ENCODE measurements at regions not wholly inside any gene's neighbourhood (a gene's known extent, or its start where the extent isn't known, plus 50 kb on each side); places are given as distances from the start of the nearest gene placed in this dataset.

GRCh38 chr5:18159331-18159730, 525.1 kb downstream of the TAF11L14 start:
- no peak for TF ChIP-seq POLR2A (IDR thresholded peaks at IDR 0.05)
- TF ChIP-seq CTCF (IDR thresholded peaks at IDR 0.05 in 4 of 5, conservative IDR thresholded peaks at IDR 0.05 in 1 of 5), result no peak
- no peaks in the 10 kb centered on the region for H3K36me3 ChIP-seq
- H3K4me3 ChIP-seq, result no peak overlapping the region
- H3K4me1 ChIP-seq, result no peaks in the 10 kb centered on the region
- no peaks in the 10 kb centered on the region for H3K9me3 ChIP-seq
- H3K27me3 ChIP-seq, result no peaks in the 10 kb centered on the region
- no peak for ATAC-seq
- intact Hi-C loops (cut with DNase I; ENCODE audit: low total_unique reads), result no loop called here
- no peak for DNase-seq
- no peak overlapping the region for H3K27ac ChIP-seq
- in situ Hi-C loops (cut with MboI; ENCODE audit: low sequenced_read_pairs in 4 of 4), result no loop called here

- in situ Hi-C loops (cut with MboI; ENCODE audit: low sequenced_read_pairs in 4 of 4), result no loop called here
- no peak for DNase-seq
- Histone ChIP-seq H3K36me3 (no peaks in the 10 kb centered on the region), H3K27ac (no peak overlapping the region), H3K27me3 (no peaks in the 10 kb centered on the region), H3K4me3 (no peak overlapping the region), H3K9me3 (no peaks in the 10 kb centered on the region), H3K4me1 (no peaks in the 10 kb centered on the region)
- TF ChIP-seq CTCF (IDR thresholded peaks at IDR 0.05 in 4 of 5, conservative IDR thresholded peaks at IDR 0.05 in 1 of 5) (no peak), POLR2A (IDR thresholded peaks at IDR 0.05) (no peak)
- intact Hi-C loops (cut with DNase I; ENCODE audit: low total_unique reads), result no loop called here
- no peak for ATAC-seq
Observed at GRCh38 chr5:18171684-18172083, 537.4 kb downstream of the TAF11L14 start.

GRCh38 chr5:18179579-18179978, 545.3 kb downstream of the TAF11L14 start:
- H3K4me1 ChIP-seq, result no peaks in the 10 kb centered on the region
- in situ Hi-C loops (cut with MboI; ENCODE audit: low sequenced_read_pairs in 4 of 4), result no loop called here
- H3K27ac ChIP-seq, result no peak overlapping the region
- intact Hi-C loops (cut with DNase I; ENCODE audit: low total_unique reads), result no loop called here
- no peak for DNase-seq
- H3K9me3 ChIP-seq, result no peaks in the 10 kb centered on the region
- TF ChIP-seq CTCF (IDR thresholded peaks at IDR 0.05 in 4 of 5, conservative IDR thresholded peaks at IDR 0.05 in 1 of 5) (no peak), POLR2A (IDR thresholded peaks at IDR 0.05) (no peak)
- H3K36me3 ChIP-seq, result no peaks in the 10 kb centered on the region
- H3K4me3 ChIP-seq, result no peak overlapping the region
- no peak for ATAC-seq
- H3K27me3 ChIP-seq, result no peaks in the 10 kb centered on the region

- in situ Hi-C loops (cut with MboI; ENCODE audit: low sequenced_read_pairs in 4 of 4) (no loop called here), intact Hi-C loops (cut with DNase I; ENCODE audit: low total_unique reads) (no loop called here)
- Histone ChIP-seq H3K36me3 (no peaks in the 10 kb centered on the region), H3K9me3 (no peaks in the 10 kb centered on the region), H3K27ac (no peak overlapping the region), H3K4me3 (no peak overlapping the region), H3K4me1 (no peaks in the 10 kb centered on the region), H3K27me3 (no peaks in the 10 kb centered on the region)
- ATAC-seq (no peak), DNase-seq (no peak)
- no peak for TF ChIP-seq CTCF (IDR thresholded peaks at IDR 0.05 in 4 of 5, conservative IDR thresholded peaks at IDR 0.05 in 1 of 5)
- TF ChIP-seq POLR2A (IDR thresholded peaks at IDR 0.05), result no peak
Observed at GRCh38 chr5:18181575-18181974, 547.3 kb downstream of the TAF11L14 start.

- TF ChIP-seq CTCF (IDR thresholded peaks at IDR 0.05 in 4 of 5, conservative IDR thresholded peaks at IDR 0.05 in 1 of 5), result no peak
- TF ChIP-seq POLR2A (IDR thresholded peaks at IDR 0.05), result no peak
- in situ Hi-C loops (cut with MboI; ENCODE audit: low sequenced_read_pairs in 4 of 4), result no loop called here
- DNase-seq (no peak), ATAC-seq (no peak)
- Histone ChIP-seq H3K27me3 (no peaks in the 10 kb centered on the region), H3K27ac (no peak overlapping the region), H3K4me3 (no peak overlapping the region), H3K36me3 (no peaks in the 10 kb centered on the region), H3K9me3 (no peaks in the 10 kb centered on the region), H3K4me1 (no peaks in the 10 kb centered on the region)
- intact Hi-C loops (cut with DNase I; ENCODE audit: low total_unique reads), result no loop called here
Observed at GRCh38 chr5:18195910-18196309, 561.6 kb downstream of the TAF11L14 start.
